ENCODE measurements at regions not wholly inside any gene's neighbourhood (a gene's known extent, or its start where the extent isn't known, plus 50 kb on each side); places are given as distances from the start of the nearest gene placed in this dataset.

GRCh38 chr6:145396499-145396898, 338.8 kb downstream of the EPM2A start:
- no peak for TF ChIP-seq CTCF (IDR thresholded peaks at IDR 0.05; ENCODE audit: borderline replicate concordance, insufficient read depth, low read depth, low read length)

GRCh38 chr6:145400508-145400907, 334.8 kb downstream of the EPM2A start:
- no peak for TF ChIP-seq CTCF (IDR thresholded peaks at IDR 0.05; ENCODE audit: borderline replicate concordance, insufficient read depth, low read depth, low read length)
- no peak overlapping the region for H3K4me3 ChIP-seq (ENCODE audit: low read depth, low read length)

More at GRCh38 chr6:145396499-145396898, 338.8 kb downstream of the EPM2A start:
- no peak overlapping the region for H3K4me3 ChIP-seq (ENCODE audit: low read depth, low read length)

GRCh38 chr6:145405006-145405551, 330.2 kb downstream of the EPM2A start:
- TF ChIP-seq CTCF (IDR thresholded peaks at IDR 0.05; ENCODE audit: borderline replicate concordance, insufficient read depth, low read depth, low read length) = no peak
- H3K4me3 ChIP-seq (ENCODE audit: low read depth, low read length) = no peak overlapping the region

GRCh38 chr6:145406783-145407182, 328.5 kb downstream of the EPM2A start:
- H3K4me3 ChIP-seq (ENCODE audit: low read depth, low read length) = no peak overlapping the region
- TF ChIP-seq CTCF (IDR thresholded peaks at IDR 0.05; ENCODE audit: borderline replicate concordance, insufficient read depth, low read depth, low read length) = no peak

- no peak overlapping the region for H3K4me3 ChIP-seq (ENCODE audit: low read depth, low read length)
- no peak for TF ChIP-seq CTCF (IDR thresholded peaks at IDR 0.05; ENCODE audit: borderline replicate concordance, insufficient read depth, low read depth, low read length)
These were observed 319.7 kb downstream of the EPM2A start for GRCh38 chr6:145415616-145416015.

GRCh38 chr6:145420599-145420998, 314.7 kb downstream of the EPM2A start:
- no peak for TF ChIP-seq CTCF (IDR thresholded peaks at IDR 0.05; ENCODE audit: borderline replicate concordance, insufficient read depth, low read depth, low read length)
- H3K4me3 ChIP-seq (ENCODE audit: low read depth, low read length) = no peak overlapping the region

GRCh38 chr6:145423936-145424335, 311.4 kb downstream of the EPM2A start:
- TF ChIP-seq CTCF (IDR thresholded peaks at IDR 0.05; ENCODE audit: borderline replicate concordance, insufficient read depth, low read depth, low read length) = no peak
- H3K4me3 ChIP-seq (ENCODE audit: low read depth, low read length) = no peak overlapping the region
